Heart left ventricle (tissue), 13 donors: ENCODE measurements at regions not wholly inside any gene's neighbourhood (a gene's known extent, or its start where the extent isn't known, plus 50 kb on each side); places are given as distances from the start of the nearest gene placed in this dataset.

Experiments
- POLR2A ChIP-seq, 2 donors: fragments of 450-650 bp; IDR thresholded peaks; one replicate each; pipeline ENCODE4 v1.6.1; 2017; ENCODE audit warnings: antibody characterized with exemption in 2 of 2, mild to moderate bottlenecking in 2 of 2, moderate library complexity in 2 of 2
- TF ChIP-seq, protein P1 (sequence below), 12 donors: fragments of 200-600 bp; sonication (generic) in 4 of 12; IDR thresholded peaks; one replicate each; pipeline versions ENCODE4 v1.5.0 to v1.8.0; 2018 to 2022; ENCODE audit warnings: antibody characterized with exemption in 12 of 12, mild to moderate bottlenecking in 5 of 12
- donor health status: ischemic (EF 13 %, LVEDD 7.1; RV severe dilation, severe dysfunction).
- donor health status: DM: no; HTN: yes; CAD: no.
- donor health status: DM: no; HTN: no; CAD: no.
- donor health status: ischemic (EF 25% LVEDD 6.9; RV normal size, moderate dysfunction).
- donor health status: ischemic (EF 25% LVEDD 5.7; RV mildly dilated, moderate dysfunction).
- donor health status: ischemic (EF 35%, LVEDD 5.7; RV mildly dilated, moderate dysfunction).
- donor health status: nonischemic (EF 11% LVEDD 7.7; RV severe dilation, severe dysfunction).
- donor health status: DM: yes; HTN: yes; CAD: no.
- donor health status: PGD.
- donor health status: ischemic (EF 29% LVEDD 5.4; RV normal size, mild dysfunction).
- donor health status: nonischemic (EF 23%, LVEDD 6.1; RV moderate dilation, normal function).

DNA sequence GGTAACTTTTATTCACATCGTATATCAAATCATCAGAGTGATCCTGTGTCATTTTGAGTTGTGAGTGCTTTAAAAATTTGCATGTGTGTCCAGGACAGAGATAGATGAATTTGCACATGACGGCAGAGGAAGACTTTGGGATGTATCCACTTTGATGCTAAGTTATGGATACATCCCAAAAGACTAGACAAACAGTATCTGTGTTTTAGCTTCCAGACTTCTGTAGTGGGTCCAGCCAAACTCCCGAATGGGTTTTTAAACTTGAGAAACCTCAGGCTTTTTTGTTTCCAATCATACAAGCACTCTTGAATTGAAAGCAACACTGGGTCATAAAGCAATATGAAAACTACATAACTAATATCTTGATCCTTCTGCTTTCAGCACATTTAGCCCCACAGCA, 213.8 kb downstream of the C9orf152 start:
- TF ChIP-seq, protein P1, sequence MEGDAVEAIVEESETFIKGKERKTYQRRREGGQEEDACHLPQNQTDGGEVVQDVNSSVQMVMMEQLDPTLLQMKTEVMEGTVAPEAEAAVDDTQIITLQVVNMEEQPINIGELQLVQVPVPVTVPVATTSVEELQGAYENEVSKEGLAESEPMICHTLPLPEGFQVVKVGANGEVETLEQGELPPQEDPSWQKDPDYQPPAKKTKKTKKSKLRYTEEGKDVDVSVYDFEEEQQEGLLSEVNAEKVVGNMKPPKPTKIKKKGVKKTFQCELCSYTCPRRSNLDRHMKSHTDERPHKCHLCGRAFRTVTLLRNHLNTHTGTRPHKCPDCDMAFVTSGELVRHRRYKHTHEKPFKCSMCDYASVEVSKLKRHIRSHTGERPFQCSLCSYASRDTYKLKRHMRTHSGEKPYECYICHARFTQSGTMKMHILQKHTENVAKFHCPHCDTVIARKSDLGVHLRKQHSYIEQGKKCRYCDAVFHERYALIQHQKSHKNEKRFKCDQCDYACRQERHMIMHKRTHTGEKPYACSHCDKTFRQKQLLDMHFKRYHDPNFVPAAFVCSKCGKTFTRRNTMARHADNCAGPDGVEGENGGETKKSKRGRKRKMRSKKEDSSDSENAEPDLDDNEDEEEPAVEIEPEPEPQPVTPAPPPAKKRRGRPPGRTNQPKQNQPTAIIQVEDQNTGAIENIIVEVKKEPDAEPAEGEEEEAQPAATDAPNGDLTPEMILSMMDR (IDR thresholded peaks at IDR 0.05): no peak
- TF ChIP-seq POLR2A (IDR thresholded peaks at IDR 0.05): no peak
